Psoas muscle (tissue), 7 donors: ENCODE measurements at regions not wholly inside any gene's neighbourhood (a gene's known extent, or its start where the extent isn't known, plus 50 kb on each side); places are given as distances from the start of the nearest gene placed in this dataset.

ENCODE experiments used
- ATAC-seq, 4 donors: fragments of 200-7000 bp; cut with Tn5 transposase; one replicate each; pipeline ENCODE4 v1.9.1; 2020; ENCODE audit warnings: moderate library complexity in 3 of 4, mild to moderate bottlenecking in 2 of 4
- DNase-seq, 2 donors: peaks; one replicate each; pipeline ENCODE4 v3.0.0-alpha.2; 2020
- H3K27ac ChIP-seq: fragments of 200-600 bp; one replicate; pipeline ENCODE4 v1.8.0; 2022
- H3K27me3 ChIP-seq, 3 donors: fragments of 200-600 bp in 1 of 3; one replicate each; pipeline versions ENCODE4 v1.6.1 to v1.8.0; 2013 to 2022; ENCODE audit warnings: low read length in 2 of 3, mild to moderate bottlenecking in 2 of 3, moderate library complexity in 1 of 3; ENCODE audit not compliant: insufficient read depth in 3 of 3
- H3K36me3 ChIP-seq, 2 donors: fragments of 200-600 bp in 1 of 2; one replicate each; pipeline versions ENCODE4 v1.6.1 to v1.8.0; 2013 to 2022; ENCODE audit warnings: low read depth in 1 of 2, mild to moderate bottlenecking in 1 of 2, moderate library complexity in 1 of 2; ENCODE audit not compliant: insufficient read depth in 1 of 2
- H3K4me1 ChIP-seq: fragments of 200-600 bp; one replicate; pipeline ENCODE4 v1.8.0; 2022
- H3K4me3 ChIP-seq: fragments of 200-600 bp; one replicate; pipeline ENCODE4 v1.8.0; 2022; ENCODE audit warnings: mild to moderate bottlenecking
- H3K9me3 ChIP-seq: fragments of 200-600 bp; one replicate; pipeline ENCODE4 v1.8.0; 2022
- CTCF ChIP-seq: fragments of 200-600 bp; IDR thresholded peaks from one replicate; pipeline ENCODE4 v1.8.0; 2022; ENCODE audit warnings: antibody characterized with exemption
- WGBS, 3 donors: extraction: QIAGEN DNeasy Blood & Tissue Kit; methylation state at CpG; one replicate each; pipeline versions ENCODE4 v1.1.6 to v1.1.7; 2013; 5-methylcytosine and 5-hydroxymethylcytosine counted together
- intact Hi-C, 2 donors: fragments of 100-400 bp; cut with DNase I; formaldehyde crosslinking; loops; one replicate each; pipeline versions ENCODE4 v1.11.0 to v1.14.2; 2022
- donor health status: healthy with polysubstance abuse.
- donor health status: DM: no; HTN: no; CAD: no; lungs with moderate emphysema.
- donor health status: Bipolar disorder and iron deficiency.
- donor health status: healthy.
- donor health status: DM: yes; HTN: yes; CAD: no.
- donor health status: DM: no; HTN: no; CAD: no.
- donor health status: DM: yes; HTN: yes; CAD: no.

DNA sequence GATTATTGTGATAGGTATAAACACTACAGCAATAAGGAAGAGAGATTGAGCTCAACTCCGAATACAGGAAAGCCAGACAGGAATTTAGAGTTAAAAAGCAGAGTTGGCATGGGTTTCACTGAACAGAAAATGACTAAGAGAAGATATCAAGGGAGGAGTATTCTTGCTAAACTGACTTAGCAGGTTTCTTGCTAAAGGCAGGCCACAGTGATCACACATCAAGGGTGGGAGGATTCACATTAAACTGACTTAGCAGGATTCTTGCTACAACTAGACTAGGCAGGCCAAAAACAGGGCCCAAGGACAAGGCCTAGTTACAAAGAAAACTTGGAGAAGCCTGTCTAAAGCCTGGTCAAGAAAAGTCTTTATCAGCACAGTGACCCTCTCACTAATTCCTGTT, 195.1 kb downstream of the MAGEB5 start:
- H3K27ac ChIP-seq = no peak overlapping the region
- intact Hi-C loops = no loop called here
- H3K4me1 ChIP-seq = no peaks in the 10 kb centered on the region
- 59 to 74% (median 71%) methylated on average over 1 of the region's 1 CpG for WGBS, 3 donors
- TF ChIP-seq CTCF = no peak
- ATAC-seq (no peak), DNase-seq (no peak)
- no peaks in the 10 kb centered on the region for H3K27me3 ChIP-seq
- no peak overlapping the region for H3K4me3 ChIP-seq
- no peaks in the 10 kb centered on the region for H3K36me3 ChIP-seq
- no peaks in the 10 kb centered on the region for H3K9me3 ChIP-seq

DNA sequence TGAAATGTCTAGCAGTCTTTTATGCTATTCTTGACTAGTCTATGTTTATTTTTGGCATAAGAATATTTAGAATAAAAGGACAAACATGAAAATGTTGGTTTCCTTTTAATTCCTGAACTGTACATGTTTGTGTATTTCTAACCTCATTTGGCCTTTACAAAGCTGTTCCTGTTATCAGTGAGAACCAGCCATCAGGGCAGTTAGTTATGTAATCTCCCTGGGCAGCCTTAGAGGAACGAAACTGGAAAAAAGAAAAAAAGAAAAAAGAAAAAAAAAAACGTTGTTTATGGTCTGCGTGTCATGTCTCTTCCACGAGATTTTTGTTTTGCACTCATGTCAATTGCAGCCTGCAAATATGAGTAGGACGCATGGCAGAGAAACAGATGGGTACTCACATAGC, 193.7 kb downstream of the MAGEB5 start:
- DNase-seq (no peak), ATAC-seq (no peak)
- Histone ChIP-seq H3K36me3 (no peaks in the 10 kb centered on the region), H3K4me1 (no peaks in the 10 kb centered on the region), H3K9me3 (no peaks in the 10 kb centered on the region), H3K4me3 (no peak overlapping the region), H3K27ac (no peak overlapping the region), H3K27me3 (no peaks in the 10 kb centered on the region)
- WGBS, 3 donors = 54 to 61% (median 56%) methylated on average over 5 of the region's 5 CpGs
- intact Hi-C loops = no loop called here
- TF ChIP-seq CTCF = no peak

DNA sequence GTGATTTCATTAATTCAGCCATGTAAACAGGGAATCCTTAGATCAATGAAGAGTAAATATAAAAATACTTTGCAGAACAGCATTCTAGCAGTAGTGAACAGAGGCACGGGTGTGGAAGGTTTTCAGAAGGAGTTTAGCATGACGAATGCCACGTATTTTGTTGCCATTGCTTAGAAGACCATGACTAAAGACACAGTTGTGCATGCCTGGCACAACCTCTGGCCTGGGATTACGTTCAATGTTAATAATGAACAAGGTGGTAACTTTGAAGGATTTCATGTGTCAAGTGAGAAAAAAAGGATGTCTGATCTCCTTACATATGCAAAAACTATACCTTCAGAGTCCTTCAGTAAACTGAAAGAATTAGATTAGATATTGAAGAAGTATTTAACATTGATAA, 171.9 kb downstream of the MAGEB5 start:
- 24 to 53% (median 39%) methylated on average over 4 of the region's 4 CpGs for WGBS, 3 donors

GRCh38 chrX:26376037-26376708, 160.2 kb downstream of the MAGEB5 start:
- H3K4me3 ChIP-seq = no peak overlapping the region
- no peaks in the 10 kb centered on the region for H3K36me3 ChIP-seq
- 45 to 61% (median 60%) methylated on average over 5 of the region's 5 CpGs for WGBS, 3 donors
- TF ChIP-seq CTCF = no peak
- no peak overlapping the region for H3K27ac ChIP-seq
- no peak for DNase-seq
- intact Hi-C loops = no loop called here
- H3K27me3 ChIP-seq = no peaks in the 10 kb centered on the region
- no peak for ATAC-seq
- H3K4me1 ChIP-seq = no peaks in the 10 kb centered on the region
- H3K9me3 ChIP-seq = no peaks in the 10 kb centered on the region

More for the DNA sequence above, 171.9 kb downstream of the MAGEB5 start:
- H3K4me1 ChIP-seq = no peaks in the 10 kb centered on the region
- intact Hi-C loops = loop anchor here in 1 of 2 donors (5.0 kb wide), 1 partner anchor 1964 kb away; no protein-coding TSS in a partner anchor
- no peak for TF ChIP-seq CTCF
- no peak for DNase-seq
- no peaks in the 10 kb centered on the region for H3K27me3 ChIP-seq
- H3K36me3 ChIP-seq = no peaks in the 10 kb centered on the region
- no peak overlapping the region for H3K27ac ChIP-seq
- H3K9me3 ChIP-seq = no peaks in the 10 kb centered on the region
- no peak for ATAC-seq
- H3K4me3 ChIP-seq = no peak overlapping the region

GRCh38 chrX:26375346-26375745, 159.4 kb downstream of the MAGEB5 start:
- no peaks in the 10 kb centered on the region for H3K4me1 ChIP-seq
- no peak for TF ChIP-seq CTCF
- H3K27me3 ChIP-seq = no peaks in the 10 kb centered on the region
- intact Hi-C loops = no loop called here
- ATAC-seq (no peak), DNase-seq (no peak)
- H3K27ac ChIP-seq = no peak overlapping the region
- WGBS, 3 donors = 63 to 77% (median 70%) methylated on average over 3 of the region's 3 CpGs
- H3K9me3 ChIP-seq = no peaks in the 10 kb centered on the region
- no peak overlapping the region for H3K4me3 ChIP-seq
- H3K36me3 ChIP-seq = no peaks in the 10 kb centered on the region
